GM23248 (cell line): ENCODE measurements at regions not wholly inside any gene's neighbourhood (a gene's known extent, or its start where the extent isn't known, plus 50 kb on each side); places are given as distances from the start of the nearest gene placed in this dataset.

ENCODE experiments used
- DNase-seq: peaks from one replicate; pipeline ENCODE4 v3.0.0-alpha.2; 2015
- H2AFZ ChIP-seq: fragments of 200-600 bp; sonication (generic); 2 replicates; pipeline ENCODE4 v1.6.1; 2016; ENCODE audit warnings: antibody characterized with exemption
- H3F3A ChIP-seq: fragments of 200-600 bp; sonication (generic); 2 replicates; pipeline ENCODE4 v1.6.1; 2016; ENCODE audit warnings: mild to moderate bottlenecking, antibody characterized with exemption, mixed run types; ENCODE audit not compliant: insufficient read depth
- H3K27ac ChIP-seq: fragments of 200-600 bp; sonication (generic); 2 replicates; pipeline ENCODE4 v1.5.1; 2016; ENCODE audit warnings: mild to moderate bottlenecking
- H3K27me3 ChIP-seq: fragments of 200-600 bp; sonication (generic); replicated peaks from 2 replicates; pipeline ENCODE4 v1.6.1; 2016; ENCODE audit warnings: mild to moderate bottlenecking; ENCODE audit not compliant: insufficient read depth
- H3K36me3 ChIP-seq: fragments of 200-600 bp; sonication (generic); 2 replicates; pipeline ENCODE4 v1.6.1; 2016; ENCODE audit warnings: low read depth, mild to moderate bottlenecking
- H3K4me1 ChIP-seq: fragments of 200-600 bp; sonication (generic); 2 replicates; pipeline ENCODE4 v1.6.1; 2016; ENCODE audit warnings: mild to moderate bottlenecking; ENCODE audit not compliant: insufficient read depth
- H3K4me2 ChIP-seq: fragments of 200-600 bp; sonication (generic); one replicate; pipeline ENCODE4 v1.6.1; 2016; ENCODE audit warnings: mild to moderate bottlenecking; ENCODE audit not compliant: unreplicated experiment
- H3K4me3 ChIP-seq: fragments of 200-600 bp; sonication (generic); 2 replicates; pipeline ENCODE4 v1.5.1; 2016; ENCODE audit warnings: mild to moderate bottlenecking
- H3K79me2 ChIP-seq: fragments of 200-600 bp; sonication (generic); 2 replicates; pipeline ENCODE4 v1.6.1; 2016; ENCODE audit warnings: mild to moderate bottlenecking; ENCODE audit not compliant: insufficient read depth
- H3K9ac ChIP-seq: fragments of 200-600 bp; sonication (generic); 2 replicates; pipeline ENCODE4 v1.6.1; 2016; ENCODE audit warnings: mild to moderate bottlenecking
- H3K9me2 ChIP-seq: fragments of 200-600 bp; sonication (generic); 2 replicates; pipeline ENCODE4 v1.6.1; 2016; ENCODE audit warnings: mixed run types, mild to moderate bottlenecking, moderate library complexity; ENCODE audit not compliant: insufficient read depth
- H3K9me3 ChIP-seq: fragments of 200-600 bp; sonication (generic); one replicate; pipeline ENCODE4 v1.6.1; 2017; ENCODE audit warnings: low read depth
- H4K20me1 ChIP-seq: fragments of 200-600 bp; sonication (generic); 2 replicates; pipeline ENCODE4 v1.6.0; 2016; ENCODE audit not compliant: insufficient read depth
- EZH2 ChIP-seq: fragments of 200-600 bp; sonication (generic); IDR thresholded peaks from 2 replicates; pipeline ENCODE4 v1.6.1; 2018; ENCODE audit warnings: antibody characterized with exemption, mild to moderate bottlenecking; ENCODE audit not compliant: insufficient read depth, poor library complexity, severe bottlenecking
- EZH2phosphoT487 ChIP-seq: fragments of 200-600 bp; sonication (generic); IDR thresholded peaks from 2 replicates; pipeline ENCODE4 v1.6.1; 2018; ENCODE audit warnings: antibody characterized with exemption, moderate library complexity, mild to moderate bottlenecking, low read depth; ENCODE audit not compliant: insufficient read depth
- WGBS, 2 experiments: methylation state at CpG; one replicate each; pipeline ENCODE4 v1.1.6; 2015 to 2017; ENCODE audit warnings: low lambda C conversion rate in 2 of 2, low coverage in 1 of 2; ENCODE audit errors: missing lambda C conversion rate in 2 of 2; 5-methylcytosine and 5-hydroxymethylcytosine counted together
- in situ Hi-C: fragments of 300-500 bp; cut with MboI; formaldehyde crosslinking; loops from 2 replicates; pipeline ENCODE4 v1.15.0; 2020

GRCh38 chr13:39803156-39803555 is 147.7 kb downstream of the COG6 start:
- WGBS, 2 experiments: 31 to 42% methylated on average over 2 of the region's 2 CpGs
- Histone ChIP-seq H2AFZ (no peak overlapping the region), H4K20me1 (no peaks in the 10 kb centered on the region), H3K27me3 (no peaks in the 10 kb centered on the region), H3K4me2 (no peak overlapping the region), H3K36me3 (no peaks in the 10 kb centered on the region), H3K9me2 (no peaks in the 10 kb centered on the region), H3K9ac (no peak overlapping the region), H3K9me3 (no peaks in the 10 kb centered on the region), H3K4me1 (no peaks in the 10 kb centered on the region), H3K27ac (no peak overlapping the region), H3K79me2 (no peaks in the 10 kb centered on the region), H3K4me3 (no peak overlapping the region), H3F3A (no peaks in the 10 kb centered on the region)
- no peak for TF ChIP-seq EZH2
- TF ChIP-seq EZH2phosphoT487: no peak
- in situ Hi-C loops: no loop called here
- DNase-seq: no peak

GRCh38 chr13:39803851-39804250 is 148.4 kb downstream of the COG6 start:
- Histone ChIP-seq H3K9ac (no peak overlapping the region), H4K20me1 (no peaks in the 10 kb centered on the region), H2AFZ (no peak overlapping the region), H3K4me3 (no peak overlapping the region), H3K4me2 (no peak overlapping the region), H3K27ac (no peak overlapping the region), H3K4me1 (no peaks in the 10 kb centered on the region), H3K9me2 (no peaks in the 10 kb centered on the region), H3K27me3 (no peaks in the 10 kb centered on the region), H3K9me3 (no peaks in the 10 kb centered on the region), H3K36me3 (no peaks in the 10 kb centered on the region), H3F3A (no peaks in the 10 kb centered on the region), H3K79me2 (no peaks in the 10 kb centered on the region)
- DNase-seq: no peak
- WGBS, 2 experiments: 68 to 79% methylated on average over 1 of the region's 1 CpG
- TF ChIP-seq EZH2phosphoT487 (no peak), EZH2 (no peak)
- in situ Hi-C loops: no loop called here

GRCh38 chr13:39804332-39805210 is 149.1 kb downstream of the COG6 start:
- WGBS, 2 experiments: 64 to 66% methylated on average over 5 of the region's 5 CpGs
- no peak overlapping the region for H3K27ac ChIP-seq

GRCh38 chr13:39809466-39809865 is 154.0 kb downstream of the COG6 start:
- H3K9me2 ChIP-seq: peaks cover 4% of the 10 kb centered on the region; the same call in 1 of the 2 replicates
- H3K79me2 ChIP-seq: no peaks in the 10 kb centered on the region
- no peaks in the 10 kb centered on the region for H4K20me1 ChIP-seq
- no peak overlapping the region for H3K9ac ChIP-seq
- H3K36me3 ChIP-seq: no peaks in the 10 kb centered on the region
- TF ChIP-seq EZH2phosphoT487: no peak
- H2AFZ ChIP-seq: no peak overlapping the region
- H3F3A ChIP-seq: no peaks in the 10 kb centered on the region
- WGBS, 2 experiments: 60 to 64% methylated on average over 1 of the region's 1 CpG
- in situ Hi-C loops: no loop called here
- no peaks in the 10 kb centered on the region for H3K27me3 ChIP-seq
- no peaks in the 10 kb centered on the region for H3K9me3 ChIP-seq
- no peaks in the 10 kb centered on the region for H3K4me1 ChIP-seq
- no peak for DNase-seq
- H3K4me3 ChIP-seq: no peak overlapping the region
- no peak overlapping the region for H3K27ac ChIP-seq
- no peak overlapping the region for H3K4me2 ChIP-seq

More at GRCh38 chr13:39804332-39805210, 149.1 kb downstream of the COG6 start:
- H3K9ac ChIP-seq: no peak overlapping the region
- H4K20me1 ChIP-seq: no peaks in the 10 kb centered on the region
- no peak for DNase-seq
- no peaks in the 10 kb centered on the region for H3K4me1 ChIP-seq
- no peaks in the 10 kb centered on the region for H3K27me3 ChIP-seq
- no peak overlapping the region for H3K4me2 ChIP-seq
- no peaks in the 10 kb centered on the region for H3K9me2 ChIP-seq
- H3K9me3 ChIP-seq: no peaks in the 10 kb centered on the region
- no peak overlapping the region for H3K4me3 ChIP-seq
- H3F3A ChIP-seq: no peaks in the 10 kb centered on the region
- TF ChIP-seq EZH2 (no peak), EZH2phosphoT487 (no peak)
- no peak overlapping the region for H2AFZ ChIP-seq
- in situ Hi-C loops: no loop called here
- no peaks in the 10 kb centered on the region for H3K36me3 ChIP-seq
- no peaks in the 10 kb centered on the region for H3K79me2 ChIP-seq
